Activated CD8-positive, alpha-beta T cell treated with anti-CD3 and anti-CD28 coated beads for 36 hours (primary cell): ENCODE measurements at regions not wholly inside any gene's neighbourhood (a gene's known extent, or its start where the extent isn't known, plus 50 kb on each side); places are given as distances from the start of the nearest gene placed in this dataset.

ENCODE experiments used
- ATAC-seq: fragments of 200-7000 bp; cut with Tn5 transposase; one replicate; pipeline ENCODE4 v1.10.0; 2021; ENCODE audit warnings: mild to moderate bottlenecking, moderate library complexity
- CTCF ChIA-PET: fragments of 350-600 bp; sonication (Branson Sonifier 250); formaldehyde crosslinking; loops from one replicate; lab custom pipeline; 2021; ENCODE audit warnings: antibody characterized with exemption; lab: Charles Lee
- POLR2A ChIA-PET: fragments of 350-600 bp; sonication (Branson Sonifier 250); formaldehyde crosslinking; loops from one replicate; lab custom pipeline; 2021; ENCODE audit warnings: antibody characterized with exemption; lab: Charles Lee
- DNase-seq: peaks from one replicate; pipeline ENCODE4 v3.0.0-alpha.2; 2020
- H3K27ac Mint-ChIP-seq: one replicate; pipeline ENCODE4 v1.8.0; 2021; ENCODE audit warnings: mild to moderate bottlenecking, mixed read lengths
- H3K27me3 Mint-ChIP-seq: one replicate; pipeline ENCODE4 v1.8.0; 2021; ENCODE audit warnings: mixed read lengths
- H3K36me3 Mint-ChIP-seq: one replicate; pipeline ENCODE4 v1.8.0; 2021; ENCODE audit warnings: low read depth, mixed read lengths
- H3K4me1 Mint-ChIP-seq: one replicate; pipeline ENCODE4 v1.8.0; 2021; ENCODE audit warnings: low read depth, mixed read lengths
- H3K4me3 Mint-ChIP-seq: one replicate; pipeline ENCODE4 v1.8.0; 2021; ENCODE audit warnings: mild to moderate bottlenecking, moderate library complexity, mixed read lengths
- H3K9me3 Mint-ChIP-seq: one replicate; pipeline ENCODE4 v1.8.0; 2021; ENCODE audit warnings: mixed read lengths
- CTCF ChIP-seq: fragments of 200-600 bp; IDR thresholded peaks from one replicate; pipeline ENCODE4 v1.8.0; 2022; ENCODE audit warnings: antibody characterized with exemption, mild to moderate bottlenecking
- intact Hi-C: fragments of 100-400 bp; cut with micrococcal nuclease; formaldehyde crosslinking; loops from one replicate; pipeline ENCODE4 v1.10.0; 2022

- Mint-ChIP-seq H3K9me3 (peaks cover 14% of the 10 kb centered on the region), H3K4me1 (no peaks in the 10 kb centered on the region), H3K27ac (no peak overlapping the region), H3K27me3 (no peaks in the 10 kb centered on the region), H3K4me3 (no peak overlapping the region), H3K36me3 (no peaks in the 10 kb centered on the region)
- DNase-seq (no peak), ATAC-seq (no peak)
- CTCF ChIA-PET: no interaction called here
- intact Hi-C loops: no loop called here
- POLR2A ChIA-PET: no interaction called here
- no peak for TF ChIP-seq CTCF
Observed at GRCh38 chr10:107502229-107502985, 337.9 kb upstream of the SORCS1 start.

- H3K9me3 Mint-ChIP-seq: peaks cover 7% of the 10 kb centered on the region
- no peaks in the 10 kb centered on the region for H3K4me1 Mint-ChIP-seq
- H3K4me3 Mint-ChIP-seq: no peak overlapping the region
- no peak for DNase-seq
- no peaks in the 10 kb centered on the region for H3K27me3 Mint-ChIP-seq
- H3K27ac Mint-ChIP-seq: no peak overlapping the region
- ChIA-PET POLR2A (no interaction called here), CTCF (no interaction called here)
- intact Hi-C loops: no loop called here
- TF ChIP-seq CTCF: no peak
- H3K36me3 Mint-ChIP-seq: no peaks in the 10 kb centered on the region
- no peak for ATAC-seq
Observed at GRCh38 chr10:107498983-107499382, 334.5 kb upstream of the SORCS1 start.

- CTCF ChIA-PET: no interaction called here
- peaks cover 11% of the 10 kb centered on the region for H3K9me3 Mint-ChIP-seq
- intact Hi-C loops: no loop called here
Observed at GRCh38 chr10:107497024-107497423, 332.5 kb upstream of the SORCS1 start.

GRCh38 chr10:107496594-107496993 is 332.1 kb upstream of the SORCS1 start:
- no peak for ATAC-seq
- no peaks in the 10 kb centered on the region for H3K4me1 Mint-ChIP-seq
- TF ChIP-seq CTCF: no peak
- H3K27ac Mint-ChIP-seq: no peak overlapping the region
- no peak overlapping the region for H3K4me3 Mint-ChIP-seq
- ChIA-PET CTCF (no interaction called here), POLR2A (no interaction called here)
- peaks cover 10% of the 10 kb centered on the region for H3K9me3 Mint-ChIP-seq
- no peaks in the 10 kb centered on the region for H3K27me3 Mint-ChIP-seq
- no peak for DNase-seq
- no peaks in the 10 kb centered on the region for H3K36me3 Mint-ChIP-seq
- intact Hi-C loops: no loop called here

More at GRCh38 chr10:107497024-107497423, 332.5 kb upstream of the SORCS1 start:
- ATAC-seq: no peak
- no peak for TF ChIP-seq CTCF
- no peak overlapping the region for H3K4me3 Mint-ChIP-seq
- no peaks in the 10 kb centered on the region for H3K36me3 Mint-ChIP-seq
- H3K27ac Mint-ChIP-seq: no peak overlapping the region
- no peak for DNase-seq
- H3K4me1 Mint-ChIP-seq: no peaks in the 10 kb centered on the region
- POLR2A ChIA-PET: no interaction called here
- no peaks in the 10 kb centered on the region for H3K27me3 Mint-ChIP-seq

GRCh38 chr10:107492389-107492788 is 327.9 kb upstream of the SORCS1 start:
- ChIA-PET POLR2A (no interaction called here), CTCF (no interaction called here)
- Mint-ChIP-seq H3K27me3 (no peaks in the 10 kb centered on the region), H3K9me3 (peaks cover 5% of the 10 kb centered on the region), H3K4me1 (no peaks in the 10 kb centered on the region), H3K36me3 (no peaks in the 10 kb centered on the region), H3K27ac (no peak overlapping the region), H3K4me3 (no peak overlapping the region)
- intact Hi-C loops: no loop called here
- no peak for ATAC-seq
- no peak for TF ChIP-seq CTCF
- DNase-seq: no peak
